ENCODE measurements at regions not wholly inside any gene's neighbourhood (a gene's known extent, or its start where the extent isn't known, plus 50 kb on each side); places are given as distances from the start of the nearest gene placed in this dataset.
A peak's percentile ranks its signal among the peaks of the same experiment; 100 is the strongest.
"Not testable (repeated sequence)": the region's sequence is repeated elsewhere in the genome, so short reads cannot be mapped to it uniquely, and the experiment has no call there.

- CTCF ChIA-PET: no interaction called here
- DNase-seq: no peak
- no peak overlapping the region for H3K4me3 Mint-ChIP-seq (ENCODE audit: low read depth, unreplicated experiment)
- intact Hi-C loops (cut with micrococcal nuclease; ENCODE audit: unreplicated experiment): no loop called here
- H3K36me3 Mint-ChIP-seq (ENCODE audit: insufficient read depth, unreplicated experiment): no peaks in the 10 kb centered on the region
- no peak for TF ChIP-seq CTCF (IDR thresholded peaks at IDR 0.05; ENCODE audit: unreplicated experiment)
- no peaks in the 10 kb centered on the region for H3K9me3 Mint-ChIP-seq (ENCODE audit: low read depth, unreplicated experiment)
- no peaks in the 10 kb centered on the region for H3K4me1 Mint-ChIP-seq (ENCODE audit: low read depth, unreplicated experiment)
- no TSS peak for BruUV-seq (replicated peaks)
- H3K27ac Mint-ChIP-seq (ENCODE audit: unreplicated experiment): no peak overlapping the region
- H3K27me3 Mint-ChIP-seq (ENCODE audit: unreplicated experiment): peaks cover 68% of the 10 kb centered on the region
Measured at GRCh38 chr10:78602201-78602932, 466.4 kb upstream of the ZMIZ1 start.

- H3K36me3 Mint-ChIP-seq (ENCODE audit: insufficient read depth, unreplicated experiment): no peaks in the 10 kb centered on the region
- no peak for DNase-seq
- intact Hi-C loops (cut with micrococcal nuclease; ENCODE audit: unreplicated experiment): no loop called here
- H3K4me1 Mint-ChIP-seq (ENCODE audit: low read depth, unreplicated experiment): no peaks in the 10 kb centered on the region
- H3K27ac Mint-ChIP-seq (ENCODE audit: unreplicated experiment): no peak overlapping the region
- H3K27me3 Mint-ChIP-seq (ENCODE audit: unreplicated experiment): peaks cover 49% of the 10 kb centered on the region
- no peak for TF ChIP-seq CTCF (IDR thresholded peaks at IDR 0.05; ENCODE audit: unreplicated experiment)
- H3K9me3 Mint-ChIP-seq (ENCODE audit: low read depth, unreplicated experiment): no peaks in the 10 kb centered on the region
- BruUV-seq (replicated peaks): no TSS peak
- CTCF ChIA-PET: no interaction called here
- no peak overlapping the region for H3K4me3 Mint-ChIP-seq (ENCODE audit: low read depth, unreplicated experiment)
Measured at GRCh38 chr10:78604286-78604685, 464.5 kb upstream of the ZMIZ1 start.

- Mint-ChIP-seq H3K4me1 (ENCODE audit: low read depth, unreplicated experiment) (no peaks in the 10 kb centered on the region), H3K9me3 (ENCODE audit: low read depth, unreplicated experiment) (no peaks in the 10 kb centered on the region), H3K36me3 (ENCODE audit: insufficient read depth, unreplicated experiment) (no peaks in the 10 kb centered on the region), H3K27ac (ENCODE audit: unreplicated experiment) (no peak overlapping the region), H3K27me3 (ENCODE audit: unreplicated experiment) (peaks cover 47% of the 10 kb centered on the region), H3K4me3 (ENCODE audit: low read depth, unreplicated experiment) (no peak overlapping the region)
- DNase-seq: no peak
- no peak for TF ChIP-seq CTCF (IDR thresholded peaks at IDR 0.05; ENCODE audit: unreplicated experiment)
- no TSS peak for BruUV-seq (replicated peaks)
- intact Hi-C loops (cut with micrococcal nuclease; ENCODE audit: unreplicated experiment): no loop called here
- CTCF ChIA-PET: interaction anchor here (1.5 kb wide), 1 partner anchor 598 kb away, joined by 4 read pairs; no protein-coding TSS in a partner anchor
Measured at GRCh38 chr10:78604721-78605120, 464.0 kb upstream of the ZMIZ1 start.

- peak; percentile 24 for DNase-seq
- no peak overlapping the region for H3K4me3 Mint-ChIP-seq (ENCODE audit: low read depth, unreplicated experiment)
- intact Hi-C loops (cut with micrococcal nuclease; ENCODE audit: unreplicated experiment): no loop called here
- H3K9me3 Mint-ChIP-seq (ENCODE audit: low read depth, unreplicated experiment): peaks cover 2% of the 10 kb centered on the region
- peaks cover 47% of the 10 kb centered on the region for H3K27me3 Mint-ChIP-seq (ENCODE audit: unreplicated experiment)
- no peaks in the 10 kb centered on the region for H3K36me3 Mint-ChIP-seq (ENCODE audit: insufficient read depth, unreplicated experiment)
- CTCF ChIA-PET: interaction anchor here (0.6 to 1.5 kb wide), 9 partner anchors 9 to 597 kb away, joined by 3 to 5 read pairs (median 3); no protein-coding TSS in a partner anchor
- no peaks in the 10 kb centered on the region for H3K4me1 Mint-ChIP-seq (ENCODE audit: low read depth, unreplicated experiment)
- H3K27ac Mint-ChIP-seq (ENCODE audit: unreplicated experiment): no peak overlapping the region
- BruUV-seq (replicated peaks): no TSS peak
- TF ChIP-seq CTCF (IDR thresholded peaks at IDR 0.05; ENCODE audit: unreplicated experiment): peak; percentile 50
Measured at GRCh38 chr10:78605800-78606350, 462.9 kb upstream of the ZMIZ1 start.

GRCh38 chr10:78606766-78607165 is 462.0 kb upstream of the ZMIZ1 start:
- H3K9me3 Mint-ChIP-seq (ENCODE audit: low read depth, unreplicated experiment); H3K27ac Mint-ChIP-seq (ENCODE audit: unreplicated experiment); H3K4me1 Mint-ChIP-seq (ENCODE audit: low read depth, unreplicated experiment); CTCF ChIA-PET; DNase-seq; BruUV-seq (replicated peaks); H3K4me3 Mint-ChIP-seq (ENCODE audit: low read depth, unreplicated experiment); intact Hi-C loops (cut with micrococcal nuclease; ENCODE audit: unreplicated experiment); H3K36me3 Mint-ChIP-seq (ENCODE audit: insufficient read depth, unreplicated experiment): not testable (repeated sequence)
- H3K27me3 Mint-ChIP-seq (ENCODE audit: unreplicated experiment): peaks cover 47% of the 10 kb centered on the region
